HUDEP-2 (cell line): ENCODE measurements at regions not wholly inside any gene's neighbourhood (a gene's known extent, or its start where the extent isn't known, plus 50 kb on each side); places are given as distances from the start of the nearest gene placed in this dataset.
"Not testable (repeated sequence)": the region's sequence is repeated elsewhere in the genome, so short reads cannot be mapped to it uniquely, and the experiment has no call there.

ENCODE experiments used
- DNase-seq, 76 experiments: peaks; one replicate each; lab custom pipeline; 2025; ENCODE audit not compliant: unreplicated experiment in 76 of 76; lab: John Stamatoyannopoulos, UW

GRCh38 chr20:12067686-12068085 is 150.0 kb downstream of the BTBD3 start:
- no peak for DNase-seq

GRCh38 chr20:12068121-12068520 is 150.4 kb downstream of the BTBD3 start:
- DNase-seq: no peak

- DNase-seq: no peak
Observed at GRCh38 chr20:12069181-12069580, 151.5 kb downstream of the BTBD3 start.

- DNase-seq: no peak
Observed at GRCh38 chr20:12072221-12072953, 154.7 kb downstream of the BTBD3 start.

GRCh38 chr20:12072954-12073264 is 155.2 kb downstream of the BTBD3 start:
- no peak for DNase-seq

- no peak for DNase-seq
Observed at GRCh38 chr20:12074111-12074655, 156.5 kb downstream of the BTBD3 start.

GRCh38 chr20:12076200-12076599 is 158.5 kb downstream of the BTBD3 start:
- no peak for DNase-seq

GRCh38 chr20:12077875-12078274 is 160.2 kb downstream of the BTBD3 start:
- no peak for DNase-seq

- DNase-seq: no peak
Observed at GRCh38 chr20:12079490-12079889, 161.8 kb downstream of the BTBD3 start.

- DNase-seq: no peak
Observed at GRCh38 chr20:12083269-12083668, 165.6 kb downstream of the BTBD3 start.

- no peak for DNase-seq
Observed at GRCh38 chr20:12084482-12084881, 166.8 kb downstream of the BTBD3 start.

GRCh38 chr20:12086359-12086758 is 168.7 kb downstream of the BTBD3 start:
- DNase-seq: no peak

- no peak for DNase-seq
Observed at GRCh38 chr20:12090920-12091319, 173.2 kb downstream of the BTBD3 start.

GRCh38 chr20:12093057-12093796 is 175.5 kb downstream of the BTBD3 start:
- no peak for DNase-seq

GRCh38 chr20:12093797-12094190 is 176.1 kb downstream of the BTBD3 start:
- DNase-seq: not testable (repeated sequence)

- no peak for DNase-seq
Observed at GRCh38 chr20:12095180-12095920, 177.7 kb downstream of the BTBD3 start.

- DNase-seq: no peak
Observed at GRCh38 chr20:12098421-12098820, 180.7 kb downstream of the BTBD3 start.

- no peak for DNase-seq
Observed at GRCh38 chr20:12108846-12109245, 191.2 kb downstream of the BTBD3 start.

GRCh38 chr20:12110274-12110673 is 192.6 kb downstream of the BTBD3 start:
- no peak for DNase-seq

GRCh38 chr20:12110711-12111110 is 193.0 kb downstream of the BTBD3 start:
- DNase-seq: no peak

- DNase-seq: no peak
Observed at GRCh38 chr20:12111431-12112088, 193.9 kb downstream of the BTBD3 start.
